ENCODE measurements at regions not wholly inside any gene's neighbourhood (a gene's known extent, or its start where the extent isn't known, plus 50 kb on each side); places are given as distances from the start of the nearest gene placed in this dataset.

- H3K4me1 Mint-ChIP-seq (ENCODE audit: low read depth), result no peaks in the 10 kb centered on the region
- no peak overlapping the region for H3K4me3 Mint-ChIP-seq
- peaks cover 10% of the 10 kb centered on the region for H3K27me3 Mint-ChIP-seq
- no peaks in the 10 kb centered on the region for H3K36me3 Mint-ChIP-seq
- no peaks in the 10 kb centered on the region for H3K9me3 Mint-ChIP-seq (ENCODE audit: low read depth)
- H3K27ac Mint-ChIP-seq, result no peak overlapping the region
Observed at GRCh38 chr17:68789203-68789962, 165.8 kb downstream of the ABCA8 start.

DNA sequence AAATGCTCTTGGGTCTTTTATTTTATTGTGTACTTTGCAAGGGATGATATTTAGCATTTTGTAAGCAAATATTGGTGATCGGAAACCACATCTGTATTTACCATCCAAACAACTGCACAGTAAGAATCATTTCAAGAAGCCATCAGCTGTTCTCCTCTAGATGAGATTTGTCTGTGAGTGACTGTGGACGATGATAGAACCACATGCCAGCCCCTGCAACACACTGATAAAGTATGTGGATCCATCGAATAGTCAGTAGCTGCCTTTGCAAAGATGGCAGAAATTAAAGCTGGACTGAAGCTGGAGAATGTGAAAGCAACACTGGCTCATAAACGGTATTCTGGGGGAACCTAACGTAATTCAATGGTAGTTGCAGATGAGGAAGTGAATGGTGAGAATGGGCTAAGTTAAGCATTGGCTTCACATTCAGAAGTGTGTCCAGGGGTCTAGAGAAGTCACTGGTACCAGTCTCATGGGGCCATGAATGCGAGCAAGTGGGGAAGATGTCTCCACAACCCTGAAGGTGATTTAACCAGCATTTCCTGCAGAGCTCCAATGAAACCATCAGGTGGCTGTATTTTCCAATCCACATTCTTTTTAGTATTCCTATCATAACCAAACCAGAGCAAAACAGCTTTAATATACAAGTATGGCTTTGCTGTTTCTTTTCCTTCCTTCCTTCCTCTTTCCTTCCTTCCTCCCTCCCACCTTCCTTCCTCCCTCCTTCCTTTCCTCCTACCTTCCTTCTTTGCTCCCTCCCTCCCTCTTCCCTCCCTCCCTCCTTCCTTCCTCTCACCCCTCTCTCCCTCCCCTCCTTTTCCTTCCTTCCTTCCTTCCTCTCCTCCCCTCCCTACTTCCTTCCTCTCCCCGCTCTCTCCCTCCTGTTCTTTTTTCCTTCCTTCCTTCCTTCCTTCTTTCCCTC is 169.4 kb downstream of the ABCA8 start:
- H3K9me3 Mint-ChIP-seq (ENCODE audit: low read depth), result no peaks in the 10 kb centered on the region
- peaks cover 20% of the 10 kb centered on the region for H3K27me3 Mint-ChIP-seq
- no peak overlapping the region for H3K27ac Mint-ChIP-seq
- H3K4me3 Mint-ChIP-seq, result no peak overlapping the region
- H3K4me1 Mint-ChIP-seq (ENCODE audit: low read depth), result no peaks in the 10 kb centered on the region
- no peaks in the 10 kb centered on the region for H3K36me3 Mint-ChIP-seq

DNA sequence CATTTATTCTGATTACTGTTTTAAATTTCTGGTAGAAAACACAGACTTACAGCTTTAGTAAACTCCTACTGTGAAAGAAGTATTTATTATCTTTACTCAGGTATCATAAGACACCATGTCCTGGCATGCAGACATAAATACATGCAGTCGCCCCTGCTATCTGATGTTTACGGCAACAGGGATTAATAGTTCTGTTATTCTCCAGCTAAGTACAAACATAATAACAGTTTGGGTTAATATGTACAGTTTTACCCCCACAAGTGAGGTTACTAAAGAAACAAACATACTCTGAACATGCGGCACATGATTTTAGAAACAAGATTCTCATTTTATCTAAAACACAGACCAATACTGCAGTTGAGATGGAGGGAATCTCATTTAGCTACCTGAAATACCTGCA is 170.8 kb downstream of the ABCA8 start:
- Mint-ChIP-seq H3K27me3 (peaks cover 17% of the 10 kb centered on the region), H3K4me1 (ENCODE audit: low read depth) (no peaks in the 10 kb centered on the region), H3K4me3 (no peak overlapping the region), H3K9me3 (ENCODE audit: low read depth) (no peaks in the 10 kb centered on the region), H3K27ac (no peak overlapping the region), H3K36me3 (no peaks in the 10 kb centered on the region)

DNA sequence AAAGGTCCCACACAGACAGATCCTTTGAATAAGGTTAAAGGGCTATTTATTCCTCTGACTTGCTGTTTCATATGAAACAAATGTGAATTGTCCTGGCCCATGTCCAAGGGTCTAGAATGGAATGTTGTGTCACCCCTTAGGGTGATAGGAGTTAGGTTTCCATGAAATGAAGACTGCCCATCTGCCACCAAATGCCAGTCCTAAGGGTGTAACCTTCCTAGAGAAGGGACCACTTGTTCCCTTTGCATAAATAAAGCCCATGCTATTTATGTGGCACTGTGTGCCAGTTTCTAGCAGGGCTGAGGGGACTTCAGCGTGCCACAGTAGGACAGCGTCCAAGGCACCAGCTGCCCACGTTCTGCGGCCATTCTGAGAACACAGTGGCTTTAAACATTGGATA is 171.3 kb downstream of the ABCA8 start:
- Mint-ChIP-seq H3K27ac (no peak overlapping the region), H3K4me1 (ENCODE audit: low read depth) (no peaks in the 10 kb centered on the region), H3K27me3 (peaks cover 16% of the 10 kb centered on the region), H3K9me3 (ENCODE audit: low read depth) (no peaks in the 10 kb centered on the region), H3K4me3 (no peak overlapping the region), H3K36me3 (no peaks in the 10 kb centered on the region)

DNA sequence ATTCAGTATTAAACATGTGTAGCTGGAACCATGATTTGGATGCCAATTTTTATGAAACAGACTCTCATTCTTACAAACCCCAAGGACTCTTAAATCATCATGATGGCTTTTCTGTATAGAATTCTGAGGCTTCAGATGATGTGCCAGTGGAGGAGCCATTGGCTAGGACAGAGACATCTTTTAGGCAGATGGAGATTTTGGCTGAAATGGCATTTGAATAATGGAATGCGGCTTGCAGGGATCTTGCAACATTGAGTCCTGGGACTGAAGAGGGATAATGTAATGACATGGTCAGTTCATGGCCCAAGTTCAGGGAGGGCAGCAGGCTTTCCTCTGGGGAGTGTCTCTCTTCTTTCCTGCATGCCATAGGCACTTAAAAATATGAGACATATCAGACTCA is 172.4 kb downstream of the ABCA8 start:
- H3K9me3 Mint-ChIP-seq (ENCODE audit: low read depth), result no peaks in the 10 kb centered on the region
- H3K4me1 Mint-ChIP-seq (ENCODE audit: low read depth), result no peaks in the 10 kb centered on the region
- H3K4me3 Mint-ChIP-seq, result no peak overlapping the region
- H3K36me3 Mint-ChIP-seq, result no peaks in the 10 kb centered on the region
- H3K27ac Mint-ChIP-seq, result no peak overlapping the region
- H3K27me3 Mint-ChIP-seq, result peaks cover 15% of the 10 kb centered on the region

DNA sequence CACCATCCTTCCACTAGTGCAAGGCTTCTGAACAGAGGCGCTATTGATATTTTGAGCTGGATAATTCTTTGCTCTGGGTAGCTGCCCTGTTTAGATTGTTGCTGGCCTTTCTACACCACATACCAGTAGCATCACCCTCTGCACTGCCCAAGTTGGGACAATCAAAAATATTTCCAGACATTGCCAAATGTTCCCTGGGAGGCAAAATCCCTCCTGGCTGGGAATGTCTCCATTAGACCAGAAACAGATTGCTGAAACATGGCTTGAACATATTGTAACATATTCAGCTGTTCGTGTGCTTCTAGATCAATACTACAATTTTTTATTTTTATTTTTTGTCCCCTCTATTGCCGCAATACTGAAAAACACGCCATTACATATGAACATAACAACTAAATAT is 174.6 kb downstream of the ABCA8 start:
- no peaks in the 10 kb centered on the region for H3K4me1 Mint-ChIP-seq (ENCODE audit: low read depth)
- H3K36me3 Mint-ChIP-seq, result no peaks in the 10 kb centered on the region
- H3K27me3 Mint-ChIP-seq, result peaks cover 15% of the 10 kb centered on the region
- no peaks in the 10 kb centered on the region for H3K9me3 Mint-ChIP-seq (ENCODE audit: low read depth)
- no peak overlapping the region for H3K27ac Mint-ChIP-seq
- H3K4me3 Mint-ChIP-seq, result no peak overlapping the region

GRCh38 chr17:68778726-68779125 is 176.5 kb downstream of the ABCA8 start:
- Mint-ChIP-seq H3K4me3 (no peak overlapping the region), H3K27ac (no peak overlapping the region), H3K36me3 (no peaks in the 10 kb centered on the region), H3K27me3 (peaks cover 13% of the 10 kb centered on the region), H3K4me1 (ENCODE audit: low read depth) (no peaks in the 10 kb centered on the region), H3K9me3 (ENCODE audit: low read depth) (no peaks in the 10 kb centered on the region)

GRCh38 chr17:68777856-68778694 is 176.9 kb upstream of the FAM20A start:
- no peaks in the 10 kb centered on the region for H3K4me1 Mint-ChIP-seq (ENCODE audit: low read depth)
- H3K9me3 Mint-ChIP-seq (ENCODE audit: low read depth), result no peaks in the 10 kb centered on the region
- H3K27ac Mint-ChIP-seq, result no peak overlapping the region
- no peaks in the 10 kb centered on the region for H3K36me3 Mint-ChIP-seq
- no peak overlapping the region for H3K4me3 Mint-ChIP-seq
- H3K27me3 Mint-ChIP-seq, result peaks cover 13% of the 10 kb centered on the region

DNA sequence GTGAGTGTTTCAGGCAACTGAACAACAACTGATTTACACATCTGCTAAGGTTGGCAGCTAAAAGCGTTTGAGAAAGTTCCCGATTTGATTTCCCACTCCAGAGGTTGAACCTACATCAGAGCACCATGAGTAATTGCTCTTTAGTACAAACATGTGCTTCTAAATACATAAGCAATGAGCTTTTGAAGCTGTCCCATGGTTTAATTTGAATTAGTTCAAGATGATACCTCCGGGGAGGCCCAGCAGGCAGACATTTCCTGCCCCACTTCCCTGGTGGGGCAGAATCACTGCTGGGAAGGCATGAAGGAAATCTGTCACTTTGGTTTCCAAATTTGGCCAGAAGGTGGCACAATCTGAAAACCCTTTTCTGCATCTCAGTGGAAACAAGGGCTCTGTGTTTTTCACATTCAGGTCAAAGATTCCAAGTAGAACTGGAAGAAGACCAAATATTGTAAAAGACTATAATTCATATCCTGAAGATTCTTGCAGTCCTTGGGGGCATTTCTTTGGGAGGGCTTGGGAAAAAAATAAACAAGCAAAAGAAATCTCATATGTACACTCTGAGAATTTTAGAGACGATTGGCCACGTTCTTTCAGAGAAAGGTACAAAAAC is 176.2 kb upstream of the FAM20A start:
- no peak overlapping the region for H3K27ac Mint-ChIP-seq
- H3K4me1 Mint-ChIP-seq (ENCODE audit: low read depth), result no peaks in the 10 kb centered on the region
- no peaks in the 10 kb centered on the region for H3K9me3 Mint-ChIP-seq (ENCODE audit: low read depth)
- H3K27me3 Mint-ChIP-seq, result peaks cover 8% of the 10 kb centered on the region
- H3K36me3 Mint-ChIP-seq, result no peaks in the 10 kb centered on the region
- no peak overlapping the region for H3K4me3 Mint-ChIP-seq

GRCh38 chr17:68776451-68776850 is 175.3 kb upstream of the FAM20A start:
- Mint-ChIP-seq H3K4me1 (ENCODE audit: low read depth) (no peaks in the 10 kb centered on the region), H3K9me3 (ENCODE audit: low read depth) (no peaks in the 10 kb centered on the region), H3K27me3 (peaks cover 4% of the 10 kb centered on the region), H3K27ac (no peak overlapping the region), H3K4me3 (no peak overlapping the region), H3K36me3 (no peaks in the 10 kb centered on the region)

DNA sequence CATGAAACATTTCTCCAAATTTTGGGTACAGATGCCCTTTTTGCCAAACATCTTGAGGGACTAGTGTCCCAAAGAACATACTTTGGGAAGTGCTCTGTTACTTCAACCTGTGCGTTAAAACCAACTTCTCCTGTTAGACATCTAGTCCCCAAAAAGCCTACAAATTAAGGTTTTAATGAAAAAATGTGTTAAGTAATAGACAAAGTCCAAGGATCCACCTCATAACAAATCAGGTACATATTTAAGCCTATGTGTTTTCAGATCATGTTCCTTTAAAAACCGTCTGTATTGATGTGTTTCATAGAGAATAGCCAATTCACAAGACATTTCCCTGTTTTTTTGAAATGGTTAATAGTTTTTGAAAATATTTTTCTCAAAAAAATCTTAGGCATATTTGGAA is 174.8 kb upstream of the FAM20A start:
- no peaks in the 10 kb centered on the region for H3K36me3 Mint-ChIP-seq
- H3K27me3 Mint-ChIP-seq, result peaks cover 3% of the 10 kb centered on the region
- no peak overlapping the region for H3K27ac Mint-ChIP-seq
- no peak overlapping the region for H3K4me3 Mint-ChIP-seq
- H3K9me3 Mint-ChIP-seq (ENCODE audit: low read depth), result no peaks in the 10 kb centered on the region
- H3K4me1 Mint-ChIP-seq (ENCODE audit: low read depth), result no peaks in the 10 kb centered on the region

- no peaks in the 10 kb centered on the region for H3K36me3 Mint-ChIP-seq
- no peak overlapping the region for H3K4me3 Mint-ChIP-seq
- no peaks in the 10 kb centered on the region for H3K9me3 Mint-ChIP-seq (ENCODE audit: low read depth)
- no peaks in the 10 kb centered on the region for H3K4me1 Mint-ChIP-seq (ENCODE audit: low read depth)
- peaks cover 3% of the 10 kb centered on the region for H3K27me3 Mint-ChIP-seq
- no peak overlapping the region for H3K27ac Mint-ChIP-seq
Observed at GRCh38 chr17:68775318-68775717, 174.2 kb upstream of the FAM20A start.

- H3K36me3 Mint-ChIP-seq, result no peaks in the 10 kb centered on the region
- H3K4me1 Mint-ChIP-seq (ENCODE audit: low read depth), result no peaks in the 10 kb centered on the region
- no peak overlapping the region for H3K27ac Mint-ChIP-seq
- no peaks in the 10 kb centered on the region for H3K9me3 Mint-ChIP-seq (ENCODE audit: low read depth)
- H3K4me3 Mint-ChIP-seq, result peak overlapping the region; percentile 39
- no peaks in the 10 kb centered on the region for H3K27me3 Mint-ChIP-seq
Observed at GRCh38 chr17:68771867-68772515, 170.8 kb upstream of the FAM20A start.

- no peaks in the 10 kb centered on the region for H3K4me1 Mint-ChIP-seq (ENCODE audit: low read depth)
- H3K27me3 Mint-ChIP-seq, result no peaks in the 10 kb centered on the region
- H3K4me3 Mint-ChIP-seq, result no peak overlapping the region
- no peaks in the 10 kb centered on the region for H3K9me3 Mint-ChIP-seq (ENCODE audit: low read depth)
- no peak overlapping the region for H3K27ac Mint-ChIP-seq
- no peaks in the 10 kb centered on the region for H3K36me3 Mint-ChIP-seq
Observed at GRCh38 chr17:68768804-68769203, 167.6 kb upstream of the FAM20A start.

Measured in activated naive CD8-positive, alpha-beta T cell (primary cell).